Mesothelial cell of epicardium (in vitro differentiated cells): ENCODE measurements at regions not wholly inside any gene's neighbourhood (a gene's known extent, or its start where the extent isn't known, plus 50 kb on each side); places are given as distances from the start of the nearest gene placed in this dataset.

Source experiments
- DNase-seq, 2 experiments: peaks; one replicate each; pipeline ENCODE4 v3.0.0; 2021; ENCODE audit warnings: low spot score in 2 of 2; ENCODE audit not compliant: unreplicated experiment in 2 of 2
- H3K27ac Mint-ChIP-seq: 2 replicates; pipeline ENCODE4 v1.8.0; 2021; ENCODE audit warnings: mixed read lengths
- H3K27me3 Mint-ChIP-seq: 2 replicates; pipeline ENCODE4 v1.8.0; 2021; ENCODE audit warnings: low read depth, mixed read lengths
- H3K36me3 Mint-ChIP-seq: 2 replicates; pipeline ENCODE4 v1.8.0; 2021; ENCODE audit warnings: mixed read lengths
- H3K4me1 Mint-ChIP-seq: 2 replicates; pipeline ENCODE4 v1.8.0; 2021; ENCODE audit warnings: mixed read lengths
- H3K4me3 Mint-ChIP-seq: 2 replicates; pipeline ENCODE4 v1.8.0; 2021; ENCODE audit warnings: mild to moderate bottlenecking, moderate library complexity, mixed read lengths
- H3K9me3 Mint-ChIP-seq: 2 replicates; pipeline ENCODE4 v1.8.0; 2021; ENCODE audit warnings: mixed read lengths
- TF ChIP-seq, protein P1 (sequence below): fragments of 200-600 bp; sonication (generic); IDR thresholded peaks from one replicate; pipeline ENCODE4 v1.5.0; 2021; ENCODE audit warnings: antibody characterized with exemption; ENCODE audit not compliant: unreplicated experiment

DNA sequence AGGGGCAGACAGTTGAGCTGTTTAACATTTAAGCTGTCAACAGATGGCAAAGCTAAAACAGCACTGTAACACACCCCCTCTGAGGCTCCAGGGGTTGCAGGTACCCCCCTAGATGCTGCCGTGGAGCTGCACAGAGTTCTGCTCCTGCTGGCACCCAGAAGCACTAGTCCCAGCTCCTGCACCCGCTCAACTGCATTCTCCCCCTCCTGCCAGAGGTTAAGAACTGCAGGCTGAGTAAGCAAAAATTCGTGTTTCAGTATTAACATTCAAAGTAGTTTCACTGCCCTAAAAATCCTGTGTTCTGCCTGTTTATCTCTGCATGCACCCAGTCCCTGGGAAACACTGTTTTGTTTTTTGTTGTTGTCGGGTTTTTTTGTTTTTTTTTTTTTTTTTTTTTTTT is 790.8 kb upstream of the KCND2 start:
- Mint-ChIP-seq H3K36me3 (no peaks in the 10 kb centered on the region), H3K4me3 (no peak overlapping the region), H3K9me3 (peaks cover 6% of the 10 kb centered on the region), H3K27me3 (no peaks in the 10 kb centered on the region), H3K27ac (no peak overlapping the region), H3K4me1 (no peaks in the 10 kb centered on the region)
- TF ChIP-seq, protein P1, sequence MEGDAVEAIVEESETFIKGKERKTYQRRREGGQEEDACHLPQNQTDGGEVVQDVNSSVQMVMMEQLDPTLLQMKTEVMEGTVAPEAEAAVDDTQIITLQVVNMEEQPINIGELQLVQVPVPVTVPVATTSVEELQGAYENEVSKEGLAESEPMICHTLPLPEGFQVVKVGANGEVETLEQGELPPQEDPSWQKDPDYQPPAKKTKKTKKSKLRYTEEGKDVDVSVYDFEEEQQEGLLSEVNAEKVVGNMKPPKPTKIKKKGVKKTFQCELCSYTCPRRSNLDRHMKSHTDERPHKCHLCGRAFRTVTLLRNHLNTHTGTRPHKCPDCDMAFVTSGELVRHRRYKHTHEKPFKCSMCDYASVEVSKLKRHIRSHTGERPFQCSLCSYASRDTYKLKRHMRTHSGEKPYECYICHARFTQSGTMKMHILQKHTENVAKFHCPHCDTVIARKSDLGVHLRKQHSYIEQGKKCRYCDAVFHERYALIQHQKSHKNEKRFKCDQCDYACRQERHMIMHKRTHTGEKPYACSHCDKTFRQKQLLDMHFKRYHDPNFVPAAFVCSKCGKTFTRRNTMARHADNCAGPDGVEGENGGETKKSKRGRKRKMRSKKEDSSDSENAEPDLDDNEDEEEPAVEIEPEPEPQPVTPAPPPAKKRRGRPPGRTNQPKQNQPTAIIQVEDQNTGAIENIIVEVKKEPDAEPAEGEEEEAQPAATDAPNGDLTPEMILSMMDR, result no peak
- DNase-seq, result peak in 1 of 2 experiments; percentile 39

DNA sequence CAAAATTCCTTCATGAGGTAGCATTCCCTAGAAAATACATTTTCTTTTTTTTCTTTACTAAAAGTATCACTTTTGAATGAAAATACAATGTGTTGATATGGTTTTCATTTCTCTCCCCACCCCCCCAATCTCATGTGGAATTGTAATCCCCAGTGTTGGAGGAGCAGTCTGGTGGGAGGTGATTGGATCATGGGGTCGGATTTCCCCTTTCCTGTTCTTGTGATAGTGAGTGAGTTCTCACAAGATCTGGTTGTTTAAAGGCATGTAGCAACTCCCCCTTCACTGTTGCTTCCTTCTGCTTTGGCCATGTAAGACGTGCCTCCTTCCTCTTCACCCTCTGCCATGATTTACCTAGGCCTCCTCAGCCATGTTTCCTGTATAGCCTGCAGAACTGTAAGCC is 790.3 kb upstream of the KCND2 start:
- DNase-seq, result no peak
- TF ChIP-seq, protein P1, result no peak
- H3K4me1 Mint-ChIP-seq, result no peaks in the 10 kb centered on the region
- H3K27ac Mint-ChIP-seq, result no peak overlapping the region
- no peak overlapping the region for H3K4me3 Mint-ChIP-seq
- H3K9me3 Mint-ChIP-seq, result peaks cover 6% of the 10 kb centered on the region
- no peaks in the 10 kb centered on the region for H3K36me3 Mint-ChIP-seq
- no peaks in the 10 kb centered on the region for H3K27me3 Mint-ChIP-seq

DNA sequence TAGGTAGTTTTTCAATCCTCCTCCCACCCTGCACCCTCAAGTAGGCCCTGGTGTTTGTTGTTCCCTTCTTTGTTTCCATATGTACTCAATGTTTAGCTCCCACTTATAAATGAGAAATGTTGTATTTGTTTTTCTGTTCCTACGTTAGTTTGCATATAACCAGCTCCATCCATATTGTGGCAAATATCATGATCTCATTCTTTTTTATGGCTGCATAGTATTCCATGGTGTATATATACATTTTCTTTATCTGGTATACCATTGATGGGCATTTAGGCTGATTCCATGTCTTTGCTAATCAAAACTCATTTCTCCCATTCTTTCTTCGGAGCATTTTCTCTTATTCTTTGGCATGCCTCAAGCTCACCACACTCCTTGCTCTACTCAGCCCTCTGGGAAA is 789.6 kb upstream of the KCND2 start:
- Mint-ChIP-seq H3K4me1 (no peaks in the 10 kb centered on the region), H3K27me3 (no peaks in the 10 kb centered on the region), H3K36me3 (no peaks in the 10 kb centered on the region), H3K9me3 (peaks cover 6% of the 10 kb centered on the region), H3K27ac (no peak overlapping the region), H3K4me3 (no peak overlapping the region)
- DNase-seq, result no peak
- TF ChIP-seq, protein P1, result no peak

DNA sequence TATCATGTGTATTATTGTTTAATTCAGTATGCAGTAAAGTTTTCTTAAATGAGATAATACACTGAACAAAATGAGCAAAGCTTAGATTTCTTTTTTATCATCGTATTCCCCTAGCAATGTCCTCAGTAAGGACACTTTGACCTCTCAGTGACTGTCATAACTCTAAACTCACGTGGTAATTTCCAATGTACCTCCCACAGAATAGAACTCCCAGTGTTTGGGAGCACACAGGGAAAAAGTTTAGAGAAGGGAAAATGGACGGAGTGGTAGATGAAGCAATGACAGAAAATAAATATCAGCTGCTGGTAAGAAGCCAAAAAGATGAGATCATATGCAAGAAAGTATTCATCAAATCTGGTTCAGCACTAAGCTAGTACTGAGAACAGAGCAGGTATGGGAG is 758.6 kb upstream of the KCND2 start:
- Mint-ChIP-seq H3K4me3 (no peak overlapping the region), H3K27ac (no peak overlapping the region), H3K36me3 (no peaks in the 10 kb centered on the region), H3K4me1 (peaks cover 5% of the 10 kb centered on the region), H3K9me3 (peaks cover 10% of the 10 kb centered on the region), H3K27me3 (no peaks in the 10 kb centered on the region)
- TF ChIP-seq, protein P1, result no peak
- no peak for DNase-seq

DNA sequence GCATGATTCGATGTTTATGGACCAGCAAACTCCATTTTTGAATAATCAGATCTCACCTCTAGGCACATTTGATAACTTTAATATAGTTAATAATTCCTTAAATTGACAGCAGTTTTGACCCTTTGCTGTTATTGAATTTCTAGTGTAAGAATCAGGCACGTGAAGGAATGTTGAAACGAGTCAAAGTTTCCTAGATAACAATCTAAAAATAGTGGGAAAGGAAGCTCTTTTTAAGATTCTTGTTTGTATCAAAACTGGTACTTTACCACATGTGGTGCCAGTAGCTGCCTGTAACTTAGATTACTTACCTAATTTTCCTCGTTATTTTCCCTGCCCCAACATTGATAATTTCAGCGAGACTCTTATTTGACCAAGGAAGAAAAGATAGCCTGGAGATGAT is 757.8 kb upstream of the KCND2 start:
- TF ChIP-seq, protein P1, result no peak
- Mint-ChIP-seq H3K36me3 (no peaks in the 10 kb centered on the region), H3K27ac (no peak overlapping the region), H3K4me1 (peaks cover 5% of the 10 kb centered on the region), H3K27me3 (no peaks in the 10 kb centered on the region), H3K9me3 (peaks cover 10% of the 10 kb centered on the region), H3K4me3 (no peak overlapping the region)
- DNase-seq, result no peak

DNA sequence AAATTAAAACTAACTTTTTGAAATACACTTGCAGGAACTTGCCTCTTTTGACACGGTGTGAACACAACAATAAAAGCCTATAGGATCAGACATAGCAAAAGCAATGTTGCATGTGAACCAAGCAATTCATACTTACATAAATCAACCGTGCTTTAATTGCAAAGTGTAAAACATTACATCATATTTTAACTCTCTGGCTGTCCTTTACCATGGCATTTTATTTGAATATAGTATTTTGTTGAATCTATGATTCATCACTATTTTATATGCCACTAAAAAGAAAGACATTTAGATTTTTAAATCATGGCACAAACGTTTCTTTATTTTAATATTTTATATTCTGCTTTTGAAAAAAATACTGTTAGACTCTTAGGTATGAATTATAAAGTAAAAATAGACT is 757.0 kb upstream of the KCND2 start:
- peaks cover 10% of the 10 kb centered on the region for H3K9me3 Mint-ChIP-seq
- no peak overlapping the region for H3K27ac Mint-ChIP-seq
- H3K27me3 Mint-ChIP-seq, result no peaks in the 10 kb centered on the region
- H3K4me3 Mint-ChIP-seq, result no peak overlapping the region
- H3K36me3 Mint-ChIP-seq, result no peaks in the 10 kb centered on the region
- H3K4me1 Mint-ChIP-seq, result peaks cover 5% of the 10 kb centered on the region
- TF ChIP-seq, protein P1, result no peak
- no peak for DNase-seq
